ENCODE measurements at regions not wholly inside any gene's neighbourhood (a gene's known extent, or its start where the extent isn't known, plus 50 kb on each side); places are given as distances from the start of the nearest gene placed in this dataset.
A peak's percentile ranks its signal among the peaks of the same experiment; 100 is the strongest.

DNA sequence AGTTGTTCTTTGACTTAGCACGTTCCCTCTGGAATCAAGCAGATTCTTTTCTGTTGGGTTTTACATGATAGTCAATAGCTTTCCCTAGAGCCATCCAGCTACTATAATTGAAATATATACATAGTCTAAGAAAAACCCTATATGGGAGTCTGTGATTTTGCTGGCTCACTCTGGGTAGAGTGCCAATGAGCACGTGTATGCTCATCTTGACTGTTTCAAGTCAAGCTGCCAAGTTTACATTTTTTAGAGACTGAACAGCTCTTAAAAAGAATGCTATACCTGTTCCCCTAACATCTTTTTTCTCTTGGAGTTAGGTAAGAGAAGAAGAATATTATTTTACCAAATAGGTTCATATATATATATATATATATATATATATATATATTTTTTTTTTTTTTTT, 182.8 kb upstream of the NRIP1 start:
- DNase-seq = no peak

DNA sequence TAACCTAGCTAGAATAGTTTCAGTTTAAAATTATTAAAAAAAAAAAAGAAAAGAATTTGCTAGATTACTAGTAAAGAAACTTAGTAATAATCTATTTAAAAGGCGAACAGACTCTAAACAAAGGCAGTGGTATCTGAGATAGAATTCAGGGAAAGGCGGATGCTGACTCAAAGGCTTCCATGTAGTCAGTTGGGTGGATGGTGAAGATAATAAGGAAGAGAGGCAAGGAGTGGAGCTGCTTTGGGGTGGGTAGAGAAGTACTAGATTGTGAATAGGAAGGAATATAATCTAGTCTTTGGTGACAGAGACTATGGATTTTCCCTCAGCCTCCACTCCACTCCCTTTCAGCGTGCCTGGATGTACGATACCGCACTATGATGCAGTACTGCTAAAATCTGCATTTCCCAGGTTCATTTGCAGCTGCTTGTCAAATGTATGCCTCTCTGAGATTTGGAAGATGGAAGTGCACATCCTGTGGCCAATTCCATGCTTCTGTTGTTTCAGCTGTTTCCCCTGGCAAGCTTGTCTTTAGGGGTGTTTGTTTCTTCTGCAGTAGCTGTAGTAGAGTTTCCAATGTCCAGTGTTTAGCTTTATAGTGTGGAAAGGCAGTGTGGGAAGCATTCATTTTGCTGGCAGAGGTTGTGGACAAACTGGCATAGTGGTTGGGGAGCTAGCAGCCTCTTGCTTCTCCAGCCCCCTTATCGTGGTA, 184.6 kb upstream of the NRIP1 start:
- DNase-seq = no peak

DNA sequence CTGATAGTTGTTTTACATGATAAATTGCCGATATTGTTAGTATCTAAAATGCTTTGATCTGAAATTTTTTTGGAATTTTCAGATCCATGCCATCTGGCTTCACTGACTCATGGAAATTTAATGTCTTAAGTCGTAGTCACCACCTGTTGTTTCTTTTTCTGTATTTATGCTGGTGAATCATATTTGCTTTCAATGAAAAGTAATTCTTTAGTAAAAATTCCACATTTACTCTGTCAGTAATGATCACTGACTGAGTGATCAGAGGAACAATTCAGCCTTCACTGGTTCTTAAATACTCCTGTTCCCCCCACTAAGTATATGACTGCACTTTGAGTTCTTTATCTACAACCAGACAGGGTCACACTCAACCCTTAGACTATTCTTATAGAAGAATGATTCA, 185.6 kb upstream of the NRIP1 start:
- DNase-seq = no peak

DNA sequence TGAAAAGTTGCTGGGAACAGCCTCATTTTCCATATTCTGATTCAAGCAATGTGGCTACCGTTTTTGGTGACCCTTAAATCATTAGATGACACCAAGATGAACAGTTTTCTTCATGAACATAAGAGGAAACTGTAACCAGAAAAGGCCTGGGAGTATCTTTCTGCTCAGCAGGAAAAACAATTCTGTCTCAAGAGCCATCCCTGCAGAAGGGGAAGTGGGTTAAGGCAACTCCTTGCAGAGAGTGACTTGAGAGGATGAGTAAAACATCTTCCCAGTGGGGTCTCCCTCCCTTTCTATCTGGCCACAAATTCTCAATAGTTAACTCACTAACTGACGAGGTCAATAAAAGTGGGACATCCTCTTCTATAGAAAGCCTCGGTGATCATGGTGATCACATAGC, 187.6 kb upstream of the NRIP1 start:
- no peak for DNase-seq

DNA sequence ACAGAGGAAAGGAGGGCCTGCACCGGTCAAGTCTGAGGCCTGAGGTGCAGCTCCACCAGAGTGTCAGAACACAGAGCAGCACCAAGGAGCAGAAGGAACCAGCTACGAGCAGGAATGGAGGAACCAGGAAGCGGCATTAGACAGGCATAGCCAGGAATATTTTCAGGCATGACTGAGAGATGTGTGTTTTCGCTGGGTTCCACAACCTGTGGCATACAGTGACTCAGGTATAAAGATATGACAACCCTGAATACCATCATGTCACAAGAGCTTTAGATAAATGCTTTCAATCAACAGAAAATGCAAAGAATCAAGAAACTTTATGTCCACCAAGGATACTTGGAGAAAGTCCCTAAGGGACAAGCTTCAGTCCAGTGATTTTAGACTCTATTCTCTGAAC, 189.3 kb upstream of the NRIP1 start:
- no peak for DNase-seq

DNA sequence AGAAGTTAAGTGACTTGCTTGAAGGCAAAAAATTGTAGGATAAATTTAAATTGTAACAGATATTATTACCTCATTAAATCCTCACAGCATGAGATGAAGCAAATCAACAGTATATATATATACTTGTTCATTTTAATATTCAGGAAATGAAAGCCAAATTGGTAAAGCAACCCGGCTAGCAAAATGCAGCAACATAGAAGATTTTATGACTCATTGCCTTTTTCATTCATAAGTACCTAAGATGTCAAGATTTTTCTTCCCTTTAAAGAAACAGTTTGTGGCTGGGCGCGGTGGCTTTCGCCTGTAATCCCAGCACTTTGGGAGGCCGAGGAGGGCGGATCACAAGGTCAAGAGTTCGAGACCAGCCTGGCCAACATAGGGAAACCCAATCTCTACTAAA, 190.5 kb upstream of the NRIP1 start:
- no peak for DNase-seq

DNA sequence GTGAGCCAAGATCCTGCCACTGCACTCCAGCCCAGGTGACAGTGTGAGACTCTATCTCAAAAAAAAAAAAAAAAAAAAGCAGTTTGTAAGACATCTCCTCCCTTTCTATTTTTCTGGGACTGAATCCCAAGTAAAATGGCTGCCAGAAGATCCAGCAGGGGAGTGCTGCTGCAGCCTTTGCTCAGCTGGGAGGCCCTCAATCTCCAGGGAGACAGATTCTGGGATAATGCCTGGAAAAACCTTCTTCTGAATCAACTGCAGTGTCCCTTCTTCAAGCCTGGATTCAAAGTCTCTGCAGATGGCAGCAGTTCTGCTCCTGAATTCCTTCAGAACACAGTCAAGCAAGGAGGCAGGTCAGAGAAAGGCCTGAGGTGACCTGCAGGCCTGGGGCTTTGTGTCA, 191.0 kb upstream of the NRIP1 start:
- no peak for DNase-seq

DNA sequence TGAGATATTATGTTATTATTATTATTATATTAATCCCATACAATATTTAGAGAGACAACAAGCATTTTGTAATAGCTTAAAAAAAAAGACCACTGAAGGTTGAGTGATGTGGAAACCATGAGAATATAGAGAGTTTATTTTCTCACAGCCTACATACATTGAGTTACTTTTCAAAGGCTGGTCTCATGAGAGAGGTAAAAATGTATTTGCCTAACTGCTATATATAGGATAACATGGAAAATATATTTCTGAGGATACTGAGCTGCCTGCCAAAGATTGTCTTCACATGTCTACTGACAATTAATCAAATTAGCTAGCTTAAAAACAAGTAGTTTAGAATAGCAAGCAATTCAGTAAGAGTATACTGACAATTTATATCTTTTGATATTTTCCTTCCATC, 192.2 kb upstream of the NRIP1 start:
- no peak for DNase-seq

DNA sequence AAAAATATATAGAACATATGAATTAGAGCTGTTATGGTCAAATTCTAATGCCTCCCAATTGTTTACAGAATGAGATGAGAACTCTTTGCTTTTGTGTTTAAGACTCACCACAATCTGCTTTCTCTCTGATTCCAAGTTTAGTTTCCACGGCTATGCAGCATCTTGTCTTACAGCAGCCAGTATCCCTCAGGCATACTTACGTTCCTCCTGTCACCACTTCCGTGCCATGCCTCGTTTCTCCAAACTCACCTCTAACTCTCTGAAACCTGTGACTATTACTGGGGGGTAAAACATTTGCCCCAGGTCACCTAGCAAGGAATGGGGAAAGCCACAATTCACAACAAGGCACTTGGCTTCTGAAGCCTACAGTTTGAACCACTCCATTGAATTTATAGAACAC, 192.8 kb upstream of the NRIP1 start:
- DNase-seq = no peak

DNA sequence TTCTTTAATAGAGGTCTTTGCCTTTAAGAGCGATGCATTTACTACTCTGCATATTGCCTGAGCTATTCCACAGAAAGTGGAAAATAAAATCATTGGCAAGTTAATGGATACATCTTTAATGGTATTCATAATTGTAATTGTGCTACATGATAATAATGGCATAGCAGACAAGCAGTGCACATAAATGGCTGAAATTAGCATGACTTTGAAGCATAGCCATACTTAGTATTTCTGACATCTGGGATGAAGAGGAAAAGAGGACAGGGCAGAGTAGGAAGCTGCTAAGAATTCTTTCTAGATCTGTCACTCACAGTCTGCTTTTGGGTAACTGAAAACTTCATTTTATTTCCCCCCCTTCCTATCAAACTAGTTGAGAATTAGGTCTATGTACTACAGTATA, 195.0 kb upstream of the NRIP1 start:
- no peak for DNase-seq

DNA sequence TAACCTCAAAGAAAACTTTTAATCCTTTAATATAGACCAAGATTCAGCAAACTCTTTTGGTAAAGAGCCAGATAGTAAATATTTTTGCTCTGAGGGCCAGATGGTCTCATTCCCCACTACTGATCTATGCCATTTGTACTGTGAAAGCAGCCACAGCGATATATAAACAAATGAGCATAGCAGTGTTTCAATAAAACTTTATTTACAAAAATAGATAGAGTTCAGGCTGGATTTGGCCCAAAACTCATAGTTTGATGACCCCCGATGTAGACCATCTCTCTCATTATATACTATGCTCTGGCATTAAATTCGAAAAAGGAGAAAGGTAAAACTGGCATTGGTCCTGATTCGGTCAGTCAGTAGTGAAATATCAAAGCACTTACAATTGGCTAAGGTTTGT, 195.8 kb upstream of the NRIP1 start:
- no peak for DNase-seq

DNA sequence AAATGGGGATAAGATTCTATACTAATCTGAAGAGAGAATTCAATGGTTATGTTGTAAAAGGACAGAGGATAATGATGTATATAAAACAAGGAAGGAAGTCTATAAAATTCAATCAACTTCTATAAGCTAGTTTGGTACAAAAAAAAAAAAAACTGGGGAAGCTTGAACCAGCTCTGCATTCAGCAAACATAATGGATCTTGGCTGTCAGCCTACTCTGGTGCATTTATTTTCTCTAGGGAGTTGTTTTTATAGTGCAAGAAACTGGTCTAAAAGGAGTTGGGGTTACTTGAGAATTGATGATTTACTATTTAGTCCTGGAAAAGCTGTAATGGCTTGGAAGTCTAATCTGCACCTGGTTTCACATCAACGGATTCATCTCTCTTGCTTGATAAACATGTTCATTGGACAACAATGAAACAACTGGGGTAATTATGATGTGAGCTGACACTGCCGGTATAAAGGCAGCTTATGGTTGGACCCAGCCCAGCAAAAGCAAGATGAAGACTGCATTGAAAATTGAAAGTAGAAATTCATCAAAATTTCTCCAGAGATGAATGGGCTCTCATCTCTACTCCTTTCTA, 199.4 kb upstream of the NRIP1 start:
- no peak for DNase-seq

DNA sequence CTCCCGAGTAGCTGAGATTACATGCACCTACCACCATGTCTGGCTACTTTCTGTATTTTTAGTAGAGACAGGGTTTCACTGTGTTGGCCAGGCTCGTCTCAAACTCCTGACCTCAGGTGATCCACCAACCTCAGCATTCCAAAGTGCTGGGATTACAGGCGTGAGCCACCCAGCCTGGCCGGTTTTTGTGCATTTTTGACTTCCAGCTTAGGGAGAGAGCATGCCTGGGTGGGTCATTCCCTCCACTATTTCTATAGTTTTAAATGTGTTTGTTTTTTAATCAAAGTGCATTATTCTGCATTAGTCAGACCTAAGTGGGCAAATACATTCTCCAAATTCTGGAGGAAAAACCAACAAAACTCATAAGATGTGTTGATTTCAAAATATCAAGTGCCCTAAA, 207.4 kb upstream of the NRIP1 start:
- no peak for DNase-seq

DNA sequence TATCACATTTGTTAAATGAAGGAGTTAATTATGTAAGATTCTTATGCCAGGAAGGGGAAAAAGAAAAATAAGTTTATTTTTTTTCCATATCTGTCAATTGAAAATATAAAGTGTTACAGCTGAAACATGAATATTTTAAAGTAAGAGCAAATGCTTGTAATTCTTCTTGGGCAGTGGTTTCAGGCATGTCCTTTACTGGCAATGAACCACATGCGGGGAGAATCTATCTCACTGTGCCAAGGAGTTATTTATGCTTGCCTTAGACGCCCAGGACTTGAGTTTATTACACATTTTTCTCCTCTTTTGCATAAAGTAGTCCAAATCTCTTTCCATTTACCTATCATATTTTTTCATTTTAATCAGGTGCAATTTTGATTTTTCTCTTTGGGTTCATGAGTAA, 207.8 kb upstream of the NRIP1 start:
- DNase-seq = no peak

DNA sequence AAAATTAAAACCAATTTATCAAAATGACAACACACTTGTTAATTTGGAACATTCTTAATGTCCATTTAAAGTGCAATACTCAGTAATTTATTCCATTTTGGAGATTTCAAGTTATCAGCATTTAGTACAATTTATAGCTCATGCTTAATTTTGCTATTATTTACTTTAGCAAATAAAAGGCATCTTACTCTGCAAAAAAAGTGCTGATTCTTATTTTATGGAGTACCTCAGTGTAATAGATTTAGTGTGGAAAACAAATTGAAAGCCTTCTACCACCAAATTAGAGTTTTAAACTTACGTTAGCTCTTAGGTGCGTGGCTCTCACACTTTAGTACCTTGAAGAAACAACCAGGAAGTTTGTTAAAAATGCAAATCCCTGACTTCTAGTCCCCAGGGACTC, 208.4 kb upstream of the NRIP1 start:
- DNase-seq = no peak

DNA sequence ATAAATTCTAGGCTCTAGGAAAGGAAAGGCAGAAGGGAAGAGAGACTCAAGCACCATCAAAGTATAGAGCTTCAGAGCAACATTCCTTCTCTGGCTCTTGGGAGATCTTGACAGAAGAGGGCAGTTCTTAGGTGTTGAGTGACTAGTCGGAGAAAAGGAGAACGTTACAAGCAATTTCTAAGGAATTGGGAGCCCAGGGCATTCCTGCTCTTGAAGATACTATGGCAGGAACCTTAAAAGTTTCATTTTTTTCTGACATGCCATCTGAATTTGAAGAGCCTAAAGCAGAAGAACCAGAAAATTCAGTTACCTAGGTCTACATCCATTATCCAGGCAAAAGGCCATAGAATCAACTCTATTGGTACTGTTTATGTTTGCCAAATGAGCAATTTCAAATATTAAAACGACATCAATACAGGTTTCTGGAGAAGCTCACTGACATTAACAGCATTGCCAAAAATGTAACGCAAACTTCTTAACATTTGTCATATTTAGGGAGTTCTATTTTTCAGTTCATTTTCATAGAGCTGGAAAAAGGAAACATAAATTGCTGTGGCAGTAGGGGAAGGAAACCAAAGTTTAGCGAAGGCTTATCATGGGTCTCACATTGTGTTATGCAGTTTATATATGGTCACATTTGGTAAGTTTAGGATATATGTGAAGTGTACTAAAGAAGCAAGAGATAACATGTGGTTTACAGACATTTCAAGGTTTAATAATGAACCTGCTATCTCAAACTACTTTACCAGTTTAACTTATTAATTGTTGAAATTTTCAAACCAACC, 210.1 kb upstream of the NRIP1 start:
- DNase-seq = no peak

DNA sequence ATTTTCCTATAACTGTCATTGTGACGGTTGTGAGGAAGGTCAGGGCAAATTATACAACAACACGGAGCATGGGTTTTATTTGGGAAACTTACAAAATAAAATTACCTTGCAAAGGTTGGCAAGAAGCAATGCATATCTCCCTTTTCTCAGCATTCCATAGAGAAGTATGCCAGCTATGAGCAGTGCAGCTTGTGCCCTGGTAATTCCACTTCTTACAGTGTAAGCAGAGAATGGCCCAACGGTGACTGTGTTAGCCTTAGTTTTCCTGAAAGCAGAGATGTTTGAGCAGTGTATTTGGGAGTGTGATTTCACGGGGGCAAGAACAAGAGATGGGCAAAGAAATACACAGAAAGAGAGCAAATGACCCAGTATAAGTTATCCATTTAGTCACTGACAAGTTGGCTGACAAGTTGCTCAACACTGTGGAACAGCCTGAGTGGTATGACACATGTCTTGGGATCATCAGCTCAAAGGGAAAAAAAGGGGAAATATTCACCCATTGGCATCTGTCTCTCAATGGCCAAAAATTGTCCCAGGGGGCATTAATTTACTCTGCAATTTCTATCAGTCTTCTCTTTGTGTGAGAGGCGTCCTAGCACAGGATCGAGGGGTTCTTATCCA, 210.9 kb upstream of the NRIP1 start:
- peak in 1 of 2 experiments; percentile 38 for DNase-seq

DNA sequence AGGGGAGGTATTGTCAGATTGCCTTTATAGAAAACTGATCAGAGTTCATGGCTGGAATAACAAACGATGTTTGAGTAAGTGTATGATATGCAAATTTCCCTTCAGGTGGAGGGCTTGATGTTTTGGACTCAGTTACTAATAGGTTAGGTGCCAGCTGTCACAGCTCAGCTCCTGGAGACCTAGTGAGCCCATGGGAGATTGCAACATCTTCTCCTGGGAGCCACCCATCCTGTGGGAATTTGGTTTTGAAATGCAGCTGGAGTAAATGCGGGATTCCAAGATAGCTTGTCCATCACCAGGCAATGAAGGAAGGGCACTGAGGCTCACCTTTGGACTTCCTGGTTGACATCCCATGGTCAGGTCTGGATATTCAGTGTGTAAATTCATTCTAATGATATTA, 211.4 kb upstream of the NRIP1 start:
- peak in 1 of 2 experiments; percentile 45 for DNase-seq

DNA sequence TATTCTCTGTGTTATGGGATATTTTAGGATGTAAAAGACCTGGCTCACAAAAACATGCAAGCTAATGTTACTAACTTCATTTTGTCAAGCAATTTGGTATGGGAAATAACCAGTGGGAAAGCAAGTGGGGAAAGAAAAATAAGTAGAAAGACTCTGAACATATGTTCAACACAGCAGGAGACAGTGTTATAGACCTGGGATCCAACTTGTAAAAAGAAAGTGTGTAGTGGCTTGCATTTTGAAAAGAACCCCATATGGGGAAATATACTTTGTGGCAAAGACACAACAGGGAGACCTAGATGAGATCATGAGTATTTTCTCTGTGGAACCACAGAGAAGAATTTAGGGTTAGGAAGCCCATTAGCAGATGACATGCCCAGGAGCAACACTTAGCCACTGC, 212.7 kb upstream of the NRIP1 start:
- DNase-seq = no peak

DNA sequence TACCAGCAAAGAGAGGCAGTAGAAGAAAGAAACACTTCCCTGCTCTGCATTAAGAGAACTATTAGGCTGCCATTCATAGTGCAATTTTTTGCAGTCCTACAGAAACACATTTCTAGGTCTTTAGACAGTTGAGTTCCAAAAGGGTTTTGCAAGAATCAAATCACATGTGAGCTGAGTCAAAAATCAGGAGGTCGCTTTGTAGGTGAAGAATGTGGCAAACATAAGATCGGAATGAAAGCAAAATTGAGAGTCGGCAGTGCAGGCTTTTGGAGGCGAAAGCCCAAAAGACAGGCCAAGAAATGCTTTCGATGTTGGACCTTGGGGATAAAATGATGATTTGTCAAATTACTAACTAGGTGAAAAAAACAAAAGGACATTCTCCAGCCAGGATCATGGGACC, 213.5 kb upstream of the NRIP1 start:
- no peak for DNase-seq

DNA sequence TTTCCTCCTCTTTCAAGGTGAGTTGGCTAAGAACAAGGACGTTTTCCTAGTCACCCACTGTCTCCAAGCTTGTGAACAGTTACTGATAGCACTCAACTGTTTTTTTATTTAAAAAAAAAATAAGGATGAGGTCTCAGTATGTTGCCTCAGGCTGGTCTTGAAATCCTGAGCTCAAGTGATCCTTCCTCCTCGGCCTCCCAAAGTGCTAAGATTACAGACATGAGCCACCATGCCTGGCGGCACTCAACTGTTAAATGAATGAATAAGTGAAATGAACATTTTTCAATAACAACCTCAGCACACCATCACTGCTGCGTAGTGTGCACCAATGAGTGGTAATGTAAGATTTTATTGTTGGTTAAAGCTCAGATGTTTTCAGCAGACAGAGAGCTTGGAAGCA, 214.1 kb upstream of the NRIP1 start:
- DNase-seq = no peak

DNA sequence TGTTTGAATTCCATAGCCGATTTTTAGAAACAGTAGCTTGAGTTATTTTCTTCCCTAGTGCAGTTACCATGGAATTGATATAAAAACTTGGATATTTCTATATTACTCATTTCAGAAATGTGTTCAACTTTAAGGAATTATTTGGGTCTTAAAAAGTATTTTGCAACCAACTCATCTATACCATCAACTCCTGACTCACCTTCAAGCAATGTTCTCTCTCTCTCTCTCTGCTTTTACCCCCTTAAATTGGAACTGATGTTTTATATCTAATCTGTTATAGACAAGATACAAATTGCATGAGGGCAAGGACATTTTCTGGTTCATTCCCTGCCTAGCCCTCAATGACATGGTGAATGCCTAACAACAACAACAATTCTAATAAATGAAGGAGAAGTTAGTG, 214.7 kb upstream of the NRIP1 start:
- no peak for DNase-seq

DNA sequence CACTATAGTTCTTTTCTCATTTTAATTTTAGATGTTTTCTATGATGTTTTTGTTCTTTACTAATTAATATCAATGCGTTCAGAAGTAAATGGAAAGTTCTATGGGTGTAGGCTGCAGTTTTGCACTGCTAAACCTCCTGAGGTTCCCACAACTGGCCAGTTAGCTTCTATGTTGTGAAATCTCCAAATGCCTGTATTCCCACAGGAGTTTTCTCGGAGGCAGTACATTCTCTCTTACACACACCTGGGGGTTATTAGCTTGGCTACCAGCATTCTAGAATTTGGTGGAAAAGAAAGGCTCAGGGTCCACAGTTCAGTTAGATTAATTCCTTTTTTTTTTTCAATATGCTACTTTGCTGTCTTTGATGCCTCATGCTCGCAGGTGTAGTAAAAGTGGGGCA, 216.9 kb upstream of the NRIP1 start:
- no peak for DNase-seq

DNA sequence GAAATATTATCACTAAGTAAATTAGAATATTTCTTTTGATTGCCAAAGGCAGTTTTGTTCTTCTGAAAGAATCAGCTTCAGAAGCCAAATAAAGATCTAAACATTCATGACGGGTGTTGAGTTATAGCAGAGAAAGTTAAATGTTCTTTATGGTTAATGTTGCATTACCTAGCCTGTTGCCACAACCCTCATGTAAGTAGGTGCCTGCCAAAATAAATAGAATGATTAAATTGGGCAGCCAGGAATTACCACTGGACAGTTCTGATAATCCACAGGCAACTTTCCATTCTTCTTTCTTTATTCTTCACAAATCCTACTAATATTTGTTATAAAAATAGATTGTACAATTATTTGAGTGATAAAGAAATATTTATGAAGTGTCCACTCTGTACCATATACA, 217.9 kb upstream of the NRIP1 start:
- DNase-seq = no peak
